ENCODE measurements at regions not wholly inside any gene's neighbourhood (a gene's known extent, or its start where the extent isn't known, plus 50 kb on each side); places are given as distances from the start of the nearest gene placed in this dataset.

DNA sequence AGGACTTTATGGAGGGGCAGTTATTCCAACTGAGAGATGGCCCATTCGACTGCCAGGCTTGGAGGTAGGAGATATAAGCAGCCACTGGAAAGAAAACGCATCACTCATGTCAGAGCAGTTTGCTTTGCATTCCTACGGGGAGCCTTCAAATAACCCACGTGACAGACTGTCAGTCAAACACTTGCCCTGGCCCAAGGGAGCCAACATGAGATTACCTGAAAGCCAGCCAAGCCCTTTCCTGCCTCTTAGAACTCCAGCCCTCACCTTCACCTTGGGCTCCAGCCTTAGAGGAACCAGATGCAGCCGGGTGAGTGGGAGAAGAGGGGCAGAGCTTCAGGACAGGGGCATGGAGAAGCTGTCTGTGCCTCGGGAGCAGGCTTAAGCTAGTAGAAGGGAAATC is 95.3 kb upstream of the CXCL13 start:
- Histone ChIP-seq H3K14ac (ENCODE audit: insufficient read depth, low read length) (no peak overlapping the region), H4K5ac (ENCODE audit: insufficient read length, low read depth, low read length) (no peak overlapping the region), H4K20me1 (ENCODE audit: control insufficient read depth, insufficient read depth, insufficient read length) (no peaks in the 10 kb centered on the region), H2AFZ (ENCODE audit: low read length) (no peak overlapping the region), H3K4me2 (ENCODE audit: insufficient read depth, insufficient read length, low read length) (no peak overlapping the region), H2BK20ac (ENCODE audit: low read depth, low read length, poor library complexity, severe bottlenecking) (no peak overlapping the region), H3K9me3 (ENCODE audit: control insufficient read depth, low read depth, low read length) (no peaks in the 10 kb centered on the region), H3K23me2 (ENCODE audit: insufficient read length, low read depth, low read length, poor library complexity, severe bottlenecking) (no peaks in the 10 kb centered on the region), H3K4me1 (ENCODE audit: insufficient read depth, low read length) (no peaks in the 10 kb centered on the region), H2AK5ac (ENCODE audit: insufficient read length, low read length) (no peak overlapping the region), H2BK5ac (ENCODE audit: insufficient read length, low read length) (no peak overlapping the region), H3K18ac (ENCODE audit: insufficient read length, low read depth, low read length) (no peak overlapping the region), H3K23ac (ENCODE audit: insufficient read length, low read depth, low read length) (no peak overlapping the region), H3T11ph (ENCODE audit: low read length) (no peak overlapping the region), H2BK120ac (ENCODE audit: low read depth, low read length, poor library complexity, severe bottlenecking) (no peak overlapping the region), H3K27ac (ENCODE audit: insufficient read length, low read depth, low read length) (no peak overlapping the region), H3K79me2 (ENCODE audit: insufficient read depth, low read length) (no peaks in the 10 kb centered on the region), H3K27me3 (ENCODE audit: insufficient read depth, low read length) (no peaks in the 10 kb centered on the region), H2BK15ac (ENCODE audit: low read depth, low read length) (no peak overlapping the region), H3K79me1 (ENCODE audit: insufficient read depth, low read depth, low read length, poor library complexity, severe bottlenecking) (no peaks in the 10 kb centered on the region), H3K9ac (ENCODE audit: extremely low read depth, insufficient read length, low read length) (no peak overlapping the region), H2BK12ac (ENCODE audit: insufficient read length, low read depth, low read length) (no peak overlapping the region), H3K4ac (ENCODE audit: low read depth, low read length) (no peak overlapping the region), H4K8ac (replicated peaks; ENCODE audit: insufficient read length, low read depth, low read length) (no peak overlapping the region), H4K91ac (ENCODE audit: insufficient read length, low read depth, low read length) (no peak overlapping the region), H3K56ac (ENCODE audit: insufficient read length, low read depth, low read length) (no peak overlapping the region)
- H3K4me3 Mint-ChIP-seq: no peak overlapping the region
- TF ChIP-seq, protein P1, sequence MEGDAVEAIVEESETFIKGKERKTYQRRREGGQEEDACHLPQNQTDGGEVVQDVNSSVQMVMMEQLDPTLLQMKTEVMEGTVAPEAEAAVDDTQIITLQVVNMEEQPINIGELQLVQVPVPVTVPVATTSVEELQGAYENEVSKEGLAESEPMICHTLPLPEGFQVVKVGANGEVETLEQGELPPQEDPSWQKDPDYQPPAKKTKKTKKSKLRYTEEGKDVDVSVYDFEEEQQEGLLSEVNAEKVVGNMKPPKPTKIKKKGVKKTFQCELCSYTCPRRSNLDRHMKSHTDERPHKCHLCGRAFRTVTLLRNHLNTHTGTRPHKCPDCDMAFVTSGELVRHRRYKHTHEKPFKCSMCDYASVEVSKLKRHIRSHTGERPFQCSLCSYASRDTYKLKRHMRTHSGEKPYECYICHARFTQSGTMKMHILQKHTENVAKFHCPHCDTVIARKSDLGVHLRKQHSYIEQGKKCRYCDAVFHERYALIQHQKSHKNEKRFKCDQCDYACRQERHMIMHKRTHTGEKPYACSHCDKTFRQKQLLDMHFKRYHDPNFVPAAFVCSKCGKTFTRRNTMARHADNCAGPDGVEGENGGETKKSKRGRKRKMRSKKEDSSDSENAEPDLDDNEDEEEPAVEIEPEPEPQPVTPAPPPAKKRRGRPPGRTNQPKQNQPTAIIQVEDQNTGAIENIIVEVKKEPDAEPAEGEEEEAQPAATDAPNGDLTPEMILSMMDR (conservative IDR thresholded peaks at IDR 0.05): no peak
- H3K27me3 Mint-ChIP-seq (ENCODE audit: low read depth): no peaks in the 10 kb centered on the region; the same call in 1 of the 2 replicates
- no CpG with 5 or more reads among the region's 6 CpGs for WGBS (ENCODE audit: extremely low coverage, insufficient read length, low lambda C conversion rate)
- DNase-seq: no peak
- H3K9me3 Mint-ChIP-seq: peaks cover 4 to 15% of the 10 kb centered on the region in 2 experiments; a peak in 4 of 5 replicates
- no peaks in the 10 kb centered on the region for H3K4me1 Mint-ChIP-seq
- H3K27ac Mint-ChIP-seq: no peak overlapping the region
- H3K36me3 Mint-ChIP-seq (ENCODE audit: insufficient read depth in 1 of 3, low read depth in 3 of 3): no peaks in the 10 kb centered on the region
